K562 (cell line): ENCODE measurements at regions not wholly inside any gene's neighbourhood (a gene's known extent, or its start where the extent isn't known, plus 50 kb on each side); places are given as distances from the start of the nearest gene placed in this dataset.

Experiments
- ATAC-seq: fragments of 200-7000 bp; cut with Tn5 transposase; 3 replicates; pipeline ENCODE4 v1.9.1; 2020; ENCODE audit warnings: moderate library complexity
- BruUV-seq: library from RNA; stranded (reverse); fragments of 400-500 nt; replicated peaks from 2 replicates; lab custom pipeline; 2021; lab: Mats Ljungman, UMichigan
- CTCF ChIA-PET: fragments of 300-600 bp; formaldehyde crosslinking; extraction: SDS; loops from one replicate; lab custom pipeline; 2021; ENCODE audit warnings: low intra/inter-chr PET ratio; lab: Yijun Ruan, JAX
- POLR2A ChIA-PET: fragments of 300-600, 350-650 bp; sonication (Branson Sonifier 250); formaldehyde crosslinking; extraction: SDS; loops from one replicate; lab custom pipeline; 2021; ENCODE audit warnings: antibody characterized with exemption, inconsistent platforms; lab: Yijun Ruan, JAX
- DNase-seq, 4 experiments: peaks; one replicate each; pipeline versions ENCODE4 v3.0.0 to v3.0.0-alpha.2; 2011 to 2018; ENCODE audit warnings: low spot score in 3 of 4, mixed read lengths in 3 of 4; ENCODE audit errors: extremely low read depth in 1 of 4
- FAIRE-seq: peaks from 2 replicates; lab custom pipeline; 2011; peaks lifted over from hg19 to GRCh38; lab: Jason Lieb, UNC
- H2AFZ ChIP-seq: 2 replicates; pipeline ENCODE4 v1.6.0; 2011; ENCODE audit warnings: low read depth, low read length, control low read depth, inconsistent platforms
- H3K27ac ChIP-seq: fragments of 200-600 bp; 3 replicates; pipeline ENCODE4 v1.8.0; 2011; ENCODE audit warnings: low read depth, mild to moderate bottlenecking, control low read depth, inconsistent platforms, low read length, moderate library complexity, mixed read lengths; ENCODE audit errors: extremely low read depth
- H3K27me3 ChIP-seq, 2 experiments: fragments of 300-600 bp in 1 of 2; 2 replicates in 1 of 2; 3 replicates in 1 of 2; pipeline versions ENCODE4 v1.6.0 to v1.8.0; 2011; ENCODE audit warnings: inconsistent platforms in 2 of 2, low read length in 2 of 2, mild to moderate bottlenecking in 1 of 2, mixed read lengths in 1 of 2, moderate library complexity in 1 of 2; ENCODE audit not compliant: control insufficient read depth in 2 of 2, insufficient read depth in 2 of 2
- H3K36me3 ChIP-seq: fragments of 300-600 bp; 3 replicates; pipeline ENCODE4 v1.8.0; 2011; ENCODE audit warnings: mild to moderate bottlenecking, low read length, inconsistent platforms; ENCODE audit not compliant: control insufficient read depth, insufficient read depth
- H3K4me1 ChIP-seq, 2 experiments: fragments of 200-600 bp in 1 of 2; replicated peaks in 1 of 2; 2 replicates in 1 of 2; 3 replicates in 1 of 2; pipeline versions ENCODE4 v1.5.1 to v1.8.0; 2011; ENCODE audit warnings: inconsistent platforms in 2 of 2, low read length in 2 of 2, mild to moderate bottlenecking in 1 of 2, mixed read lengths in 1 of 2, moderate library complexity in 1 of 2; ENCODE audit not compliant: control insufficient read depth in 2 of 2, insufficient read depth in 2 of 2
- H3K4me2 ChIP-seq: 2 replicates; pipeline ENCODE4 v1.6.1; 2011; ENCODE audit warnings: low read length, control low read depth, inconsistent platforms, mixed read lengths; ENCODE audit not compliant: insufficient read depth
- H3K4me3 ChIP-seq: fragments of 200-600 bp; sonication (generic), shearing (Covaris generic); 2 replicates; pipeline ENCODE4 v1.5.1; 2016; ENCODE audit warnings: control low read depth, inconsistent platforms
- H3K79me2 ChIP-seq: fragments of 200-600 bp; 3 replicates; pipeline ENCODE4 v1.8.0; 2011; ENCODE audit warnings: low read length, inconsistent platforms; ENCODE audit not compliant: control insufficient read depth, insufficient read depth
- H3K9ac ChIP-seq, 2 experiments: 2 replicates each; pipeline versions ENCODE4 v1.6.0 to v1.6.1; 2011; ENCODE audit warnings: low read depth in 2 of 2, low read length in 2 of 2, control low read depth in 1 of 2, inconsistent platforms in 1 of 2, mild to moderate bottlenecking in 1 of 2, mixed read lengths in 1 of 2; ENCODE audit not compliant: insufficient read depth in 1 of 2
- H3K9me1 ChIP-seq: one replicate; pipeline ENCODE4 v1.6.0; 2011; ENCODE audit warnings: inconsistent platforms, mild to moderate bottlenecking, low read length, moderate library complexity; ENCODE audit not compliant: control insufficient read depth, insufficient read depth
- H3K9me3 ChIP-seq: replicated peaks from 2 replicates; pipeline ENCODE4 v1.5.1; 2011; ENCODE audit warnings: low read depth, low read length, inconsistent platforms; ENCODE audit not compliant: control insufficient read depth, insufficient read depth
- H4K20me1 ChIP-seq: replicated peaks from 2 replicates; pipeline ENCODE4 v1.6.1; 2011; ENCODE audit warnings: low read length, inconsistent platforms, mixed read lengths; ENCODE audit not compliant: control insufficient read depth, insufficient read depth
- HIVEP1 ChIP-seq: fragments of 250-450 bp; sonication (Bioruptor Pico); IDR thresholded peaks from 2 replicates; pipeline ENCODE4 v1.4.0; 2020; ENCODE audit warnings: mild to moderate bottlenecking
- HNRNPUL1 ChIP-seq: fragments of 200-400 bp; formaldehyde crosslinking; IDR thresholded peaks from 2 replicates; pipeline ENCODE4 v1.6.1; 2017; ENCODE audit warnings: low read length
- MCM2 ChIP-seq: fragments of 450-650 bp; IDR thresholded peaks from 2 replicates; pipeline ENCODE4 v1.6.1; 2017; ENCODE audit warnings: low read depth, mild to moderate bottlenecking
- MTF1 ChIP-seq: fragments of 250-450 bp; sonication (Bioruptor Pico); IDR thresholded peaks from 2 replicates; pipeline ENCODE4 v1.9.0; 2021; ENCODE audit warnings: moderate library complexity, mild to moderate bottlenecking, inconsistent platforms, borderline replicate concordance
- PKNOX1 ChIP-seq: fragments of 450-650 bp; IDR thresholded peaks from 2 replicates; pipeline ENCODE4 v1.6.1; 2016
- PTRF ChIP-seq: fragments of 450-650 bp; IDR thresholded peaks from 2 replicates; pipeline ENCODE4 v1.6.1; 2016; ENCODE audit warnings: mild to moderate bottlenecking, missing genetic modification characterization, missing compliant biosample characterization
- SIX5 ChIP-seq, 2 experiments: IDR thresholded peaks; 2 replicates each; pipeline ENCODE4 v1.6.1; 2011; ENCODE audit warnings: low read length in 2 of 2, borderline replicate concordance in 1 of 2, low read depth in 1 of 2, mild to moderate bottlenecking in 1 of 2, moderate library complexity in 1 of 2; ENCODE audit not compliant: insufficient read depth in 1 of 2
- SNRNP70 ChIP-seq: fragments of 200-400 bp; formaldehyde crosslinking; optimal IDR thresholded peaks from 2 replicates; pipeline ENCODE3; 2017; ENCODE audit warnings: low read depth, low read length
- SRSF3 ChIP-seq: fragments of 200-400 bp; formaldehyde crosslinking; IDR thresholded peaks from 2 replicates; pipeline ENCODE4 v1.6.1; 2016; ENCODE audit warnings: mild to moderate bottlenecking, low read length, moderate library complexity; ENCODE audit not compliant: insufficient read depth
- ZBTB34 ChIP-seq: fragments of 250-450 bp; sonication (Bioruptor Pico); IDR thresholded peaks from 2 replicates; pipeline ENCODE4 v1.8.0; 2021; ENCODE audit warnings: mild to moderate bottlenecking, moderate library complexity
- ZBTB9 ChIP-seq: fragments of 450-650 bp; formaldehyde crosslinking; IDR thresholded peaks from 2 replicates; pipeline ENCODE4 v1.4.0; 2020; ENCODE audit warnings: mild to moderate bottlenecking, moderate library complexity
- ZNF354B ChIP-seq: fragments of 250-450 bp; sonication (Bioruptor Pico); IDR thresholded peaks from 2 replicates; pipeline ENCODE4 v1.4.0; 2020
- WGBS: fragments of 100-300 bp; shearing (Covaris generic); methylation state at CpG from one replicate; pipeline ENCODE4 v1.1.6; 2016; ENCODE audit warnings: low coverage, mixed read lengths; ENCODE audit not compliant: insufficient coverage; ENCODE audit errors: missing lambda C conversion rate; 5-methylcytosine and 5-hydroxymethylcytosine counted together
- in situ Hi-C: fragments of 300-500 bp; cut with MboI; formaldehyde crosslinking; loops from 4 replicates; pipeline ENCODE4 v1.15.0; 2018; ENCODE audit warnings: inconsistent platforms, mixed read lengths
- intact Hi-C: fragments of 100-400 bp; cut with micrococcal nuclease; formaldehyde crosslinking; loops from 2 replicates; pipeline ENCODE4 v1.14.2; 2022
- TF ChIP-seq, protein P1 (sequence below): fragments of 450-650 bp; formaldehyde crosslinking; IDR thresholded peaks from 2 replicates; pipeline ENCODE4 v1.4.0; 2020; ENCODE audit warnings: mild to moderate bottlenecking, mixed read lengths
- TF ChIP-seq, protein P2 (sequence below): fragments of 250-450 bp; sonication (Bioruptor Pico); IDR thresholded peaks from 2 replicates; pipeline ENCODE4 v1.5.0; 2021

DNA sequence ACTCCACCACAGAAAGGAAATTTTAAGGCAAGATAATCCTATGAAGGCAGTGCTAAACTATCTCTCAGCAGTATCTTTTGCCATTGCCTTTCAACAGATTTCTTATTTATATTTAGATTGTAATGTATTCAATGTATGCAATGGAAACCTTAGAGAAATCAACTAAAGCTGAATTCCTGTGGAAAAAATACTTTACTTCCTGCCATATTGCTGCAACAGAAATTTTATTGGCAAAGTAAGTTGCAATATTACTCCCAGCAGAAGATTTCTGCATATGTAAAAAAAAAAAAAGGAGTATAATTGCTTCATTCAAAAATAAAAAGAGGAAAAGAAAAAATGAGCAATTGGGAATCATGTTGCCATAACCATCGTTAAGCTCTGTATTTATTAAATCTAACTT lies 454.6 kb upstream of the CD180 start:
- Histone ChIP-seq H3K79me2 (no peaks in the 10 kb centered on the region), H2AFZ (no peak overlapping the region), H3K27ac (no peak overlapping the region), H3K9me3 (no peaks in the 10 kb centered on the region), H4K20me1 (no peaks in the 10 kb centered on the region; the same call in 1 of the 2 replicates), H3K36me3 (no peaks in the 10 kb centered on the region), H3K27me3 (no peaks in the 10 kb centered on the region; a peak in 1 of 5 replicates), H3K4me2 (no peak overlapping the region), H3K9me1 (no peaks in the 10 kb centered on the region), H3K4me3 (no peak overlapping the region), H3K4me1 (no peaks in the 10 kb centered on the region), H3K9ac (no peak overlapping the region)
- 0% methylated on average over 1 of the region's 1 CpG for WGBS
- POLR2A ChIA-PET, result no interaction called here
- BruUV-seq, result no TSS peak
- intact Hi-C loops (no loop called here), in situ Hi-C loops (no loop called here)
- ATAC-seq (no peak), DNase-seq (no peak), FAIRE-seq (no peak)
- CTCF ChIA-PET, result no interaction called here
- TF ChIP-seq ZBTB34, result no peak
- no peak for TF ChIP-seq HIVEP1 (CRISPR knock-in tag)
- TF ChIP-seq ZNF354B (CRISPR knock-in tag), result no peak
- TF ChIP-seq MCM2, result no peak
- TF ChIP-seq, protein P1, sequence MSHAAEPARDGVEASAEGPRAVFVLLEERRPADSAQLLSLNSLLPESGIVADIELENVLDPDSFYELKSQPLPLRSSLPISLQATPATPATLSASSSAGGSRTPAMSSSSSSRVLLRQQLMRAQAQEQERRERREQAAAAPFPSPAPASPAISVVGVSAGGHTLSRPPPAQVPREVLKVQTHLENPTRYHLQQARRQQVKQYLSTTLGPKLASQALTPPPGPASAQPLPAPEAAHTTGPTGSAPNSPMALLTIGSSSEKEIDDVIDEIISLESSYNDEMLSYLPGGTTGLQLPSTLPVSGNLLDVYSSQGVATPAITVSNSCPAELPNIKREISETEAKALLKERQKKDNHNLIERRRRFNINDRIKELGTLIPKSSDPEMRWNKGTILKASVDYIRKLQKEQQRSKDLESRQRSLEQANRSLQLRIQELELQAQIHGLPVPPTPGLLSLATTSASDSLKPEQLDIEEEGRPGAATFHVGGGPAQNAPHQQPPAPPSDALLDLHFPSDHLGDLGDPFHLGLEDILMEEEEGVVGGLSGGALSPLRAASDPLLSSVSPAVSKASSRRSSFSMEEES (CRISPR knock-in tag), result no peak
- no peak for TF ChIP-seq HNRNPUL1
- TF ChIP-seq, protein P2, sequence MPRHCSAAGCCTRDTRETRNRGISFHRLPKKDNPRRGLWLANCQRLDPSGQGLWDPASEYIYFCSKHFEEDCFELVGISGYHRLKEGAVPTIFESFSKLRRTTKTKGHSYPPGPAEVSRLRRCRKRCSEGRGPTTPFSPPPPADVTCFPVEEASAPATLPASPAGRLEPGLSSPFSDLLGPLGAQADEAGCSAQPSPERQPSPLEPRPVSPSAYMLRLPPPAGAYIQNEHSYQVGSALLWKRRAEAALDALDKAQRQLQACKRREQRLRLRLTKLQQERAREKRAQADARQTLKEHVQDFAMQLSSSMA (CRISPR knock-in tag), result no peak
- TF ChIP-seq PTRF (tag), result no peak
- no peak for TF ChIP-seq PKNOX1
- no peak for TF ChIP-seq SNRNP70
- no peak for TF ChIP-seq SIX5 (IDR thresholded peaks at IDR 0.05; ENCODE audit: borderline replicate concordance in 1 of 2, insufficient read depth in 1 of 2, low read depth in 1 of 2, low read length in 2 of 2)
- no peak for TF ChIP-seq MTF1
- no peak for TF ChIP-seq ZBTB9 (CRISPR knock-in tag)
- TF ChIP-seq SRSF3, result no peak
